Lung (tissue), 11 donors: ENCODE measurements at regions not wholly inside any gene's neighbourhood (a gene's known extent, or its start where the extent isn't known, plus 50 kb on each side); places are given as distances from the start of the nearest gene placed in this dataset.

Experiments
- ATAC-seq: fragments of 200-7000 bp; cut with Tn5 transposase; one replicate; pipeline ENCODE4 v1.9.1; 2020; ENCODE audit warnings: moderate number of reproducible peaks; ENCODE audit not compliant: insufficient read depth, low FRiP score
- DNase-seq, 3 donors: peaks; one replicate each; pipeline ENCODE4 v3.0.0-alpha.2; 2013 to 2017
- H3K27ac ChIP-seq, 2 donors: one replicate each; pipeline ENCODE4 v1.5.1; 2013; ENCODE audit warnings: mild to moderate bottlenecking in 2 of 2, moderate library complexity in 2 of 2, control low read depth in 1 of 2, inconsistent platforms in 1 of 2, low read depth in 1 of 2, low read length in 1 of 2
- H3K27me3 ChIP-seq, 3 donors: one replicate each; pipeline ENCODE4 v1.5.1; 2013; ENCODE audit warnings: low read length in 2 of 3; ENCODE audit not compliant: control insufficient read depth in 3 of 3, insufficient read depth in 3 of 3
- H3K36me3 ChIP-seq, 4 donors: one replicate each; pipeline ENCODE4 v1.5.1; 2013; ENCODE audit warnings: low read length in 4 of 4, mild to moderate bottlenecking in 1 of 4, moderate library complexity in 1 of 4; ENCODE audit not compliant: control insufficient read depth in 4 of 4, insufficient read depth in 4 of 4
- H3K4me1 ChIP-seq, 5 donors: one replicate each; pipeline ENCODE4 v1.5.1; 2013; ENCODE audit warnings: low read length in 5 of 5, mild to moderate bottlenecking in 2 of 5, moderate library complexity in 1 of 5; ENCODE audit not compliant: control insufficient read depth in 5 of 5, insufficient read depth in 5 of 5
- H3K4me3 ChIP-seq: one replicate; pipeline ENCODE4 v1.5.1; 2013; ENCODE audit warnings: mild to moderate bottlenecking, control low read depth, moderate library complexity
- H3K9ac ChIP-seq, 2 donors: one replicate each; pipeline ENCODE4 v1.5.1; 2013; ENCODE audit warnings: low read length in 2 of 2, control low read depth in 1 of 2; ENCODE audit not compliant: insufficient read depth in 1 of 2
- H3K9me3 ChIP-seq, 4 donors: one replicate each; pipeline ENCODE4 v1.5.1; 2013; ENCODE audit warnings: low read length in 3 of 4, mild to moderate bottlenecking in 1 of 4, moderate library complexity in 1 of 4; ENCODE audit not compliant: control insufficient read depth in 4 of 4, insufficient read depth in 3 of 4
- CTCF ChIP-seq: IDR thresholded peaks from 2 replicates; pipeline ENCODE4 v1.5.1; 2012; ENCODE audit warnings: mild to moderate bottlenecking; ENCODE audit errors: control extremely low read depth, extremely low read depth
- WGBS, 2 donors: extraction: QIAGEN DNeasy Blood & Tissue Kit; methylation state at CpG; one replicate each; pipeline ENCODE4 v1.1.7; 2013; 5-methylcytosine and 5-hydroxymethylcytosine counted together
- donor health status: control.
- donor health status: control.
- donor health status: Bipolar disorder and iron deficiency.
- donor health status: healthy.
- donor health status: DM: yes; HTN: yes; CAD: no.

GRCh38 chr1:38134294-38134755 lies 87.7 kb upstream of the POU3F1 start:
- no peak overlapping the region for H3K27ac ChIP-seq
- WGBS, 2 donors: 12 to 20% methylated on average over 22 of the region's 22 CpGs
- H3K4me1 ChIP-seq: peaks cover 0 to 31% (median 4%) of the 10 kb centered on the region in 5 donors
- ATAC-seq (no peak), DNase-seq (peak; percentile 41 to 55 (median 47))
- H3K36me3 ChIP-seq: no peaks in the 10 kb centered on the region
- TF ChIP-seq CTCF: no peak
- no peak overlapping the region for H3K9ac ChIP-seq
- H3K4me3 ChIP-seq: no peak overlapping the region
- peaks cover 0 to 34% (median 26%) of the 10 kb centered on the region in 3 donors for H3K27me3 ChIP-seq
- no peaks in the 10 kb centered on the region for H3K9me3 ChIP-seq

GRCh38 chr1:38133756-38134155 lies 87.2 kb upstream of the POU3F1 start:
- ATAC-seq (no peak), DNase-seq (no peak)
- Histone ChIP-seq H3K9me3 (no peaks in the 10 kb centered on the region), H3K27me3 (peaks cover 0 to 34% (median 26%) of the 10 kb centered on the region in 3 donors), H3K4me1 (peaks cover 0 to 25% (median 4%) of the 10 kb centered on the region in 5 donors), H3K36me3 (no peaks in the 10 kb centered on the region), H3K27ac (no peak overlapping the region), H3K4me3 (no peak overlapping the region), H3K9ac (no peak overlapping the region)
- no peak for TF ChIP-seq CTCF
- 22 to 27% methylated on average over 24 to 27 of the region's 27 CpGs for whole genome bisulfite sequencing, 2 donors

GRCh38 chr1:38133304-38133703 lies 86.7 kb upstream of the POU3F1 start:
- H3K9me3 ChIP-seq: no peaks in the 10 kb centered on the region
- H3K4me3 ChIP-seq: no peak overlapping the region
- H3K27ac ChIP-seq: no peak overlapping the region
- ATAC-seq (no peak), DNase-seq (no peak)
- H3K27me3 ChIP-seq: peaks cover 0 to 34% (median 26%) of the 10 kb centered on the region in 3 donors
- no peak for TF ChIP-seq CTCF
- 73 to 80% methylated on average over 7 of the region's 7 CpGs for WGBS, 2 donors
- H3K36me3 ChIP-seq: no peaks in the 10 kb centered on the region
- peaks cover 0 to 21% (median 2%) of the 10 kb centered on the region in 5 donors for H3K4me1 ChIP-seq
- H3K9ac ChIP-seq: no peak overlapping the region

GRCh38 chr1:38132681-38133080 lies 86.1 kb upstream of the POU3F1 start:
- Histone ChIP-seq H3K27ac (no peak overlapping the region), H3K27me3 (peaks cover 0 to 34% (median 26%) of the 10 kb centered on the region in 3 donors), H3K4me3 (no peak overlapping the region), H3K4me1 (peaks cover 0 to 15% (median 0%) of the 10 kb centered on the region in 5 donors), H3K9me3 (no peaks in the 10 kb centered on the region), H3K9ac (no peak overlapping the region), H3K36me3 (no peaks in the 10 kb centered on the region)
- DNase-seq (no peak), ATAC-seq (no peak)
- 90% methylated on average over 6 of the region's 6 CpGs for WGBS, 2 donors
- TF ChIP-seq CTCF: no peak
